GM20000 (cell line): ENCODE measurements at regions not wholly inside any gene's neighbourhood (a gene's known extent, or its start where the extent isn't known, plus 50 kb on each side); places are given as distances from the start of the nearest gene placed in this dataset.

Experiments used
- DNase-seq: peaks from one replicate; pipeline ENCODE4 v3.0.0; 2012; ENCODE audit warnings: low spot score
- CTCF ChIP-seq: IDR thresholded peaks from 2 replicates; pipeline ENCODE4 v1.5.1; 2012; ENCODE audit warnings: mild to moderate bottlenecking, control low read depth; ENCODE audit errors: extremely low read depth, missing control alignments

GRCh38 chr5:20610681-20611080 lies 622.7 kb upstream of the CDH18 start:
- TF ChIP-seq CTCF, result no peak
- DNase-seq, result no peak

DNA sequence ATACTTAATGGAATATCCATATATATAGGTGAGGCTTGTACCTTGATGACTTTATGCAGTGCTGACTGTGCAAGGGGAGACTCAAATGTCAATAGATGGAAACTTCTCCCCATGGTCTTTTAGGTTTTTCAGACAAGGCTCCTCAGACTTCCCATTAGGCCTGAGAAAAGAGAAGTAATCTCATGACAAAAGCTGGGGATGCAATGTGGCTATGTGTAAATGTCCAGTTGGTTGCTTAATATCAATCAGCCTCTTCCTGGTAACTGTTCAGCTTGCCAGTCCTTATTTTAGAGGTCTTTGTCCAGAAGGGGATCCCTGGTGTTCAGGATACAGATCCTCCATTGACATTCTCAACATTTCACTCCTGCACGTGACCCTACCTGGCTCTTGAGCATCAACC lies 621.1 kb upstream of the CDH18 start:
- no peak for DNase-seq
- no peak for TF ChIP-seq CTCF

GRCh38 chr5:20608567-20608966 lies 620.6 kb upstream of the CDH18 start:
- TF ChIP-seq CTCF, result no peak
- DNase-seq, result no peak

- TF ChIP-seq CTCF, result no peak
- DNase-seq, result no peak
Measured at GRCh38 chr5:20605732-20606525, 617.9 kb upstream of the CDH18 start.

DNA sequence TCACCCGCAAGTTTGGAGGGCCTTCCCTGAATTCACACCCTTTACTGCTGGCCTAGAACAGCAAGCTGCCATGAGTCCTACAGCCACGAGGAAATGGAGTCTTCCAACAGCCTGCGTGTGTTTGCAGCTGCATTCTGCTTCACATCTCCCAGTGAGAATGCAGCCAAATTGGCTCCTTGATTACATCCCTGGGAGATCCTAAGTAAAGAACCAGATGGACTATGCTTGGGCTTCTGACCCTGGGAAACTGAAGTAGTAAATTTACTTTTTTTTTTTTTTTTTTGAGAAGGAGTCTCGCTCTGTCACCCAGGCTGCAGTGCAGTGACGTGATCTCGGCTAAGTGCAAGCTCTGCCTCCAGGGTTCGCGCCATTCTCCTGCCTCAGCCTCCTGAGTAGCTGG lies 617.0 kb upstream of the CDH18 start:
- no peak for DNase-seq
- TF ChIP-seq CTCF, result no peak

DNA sequence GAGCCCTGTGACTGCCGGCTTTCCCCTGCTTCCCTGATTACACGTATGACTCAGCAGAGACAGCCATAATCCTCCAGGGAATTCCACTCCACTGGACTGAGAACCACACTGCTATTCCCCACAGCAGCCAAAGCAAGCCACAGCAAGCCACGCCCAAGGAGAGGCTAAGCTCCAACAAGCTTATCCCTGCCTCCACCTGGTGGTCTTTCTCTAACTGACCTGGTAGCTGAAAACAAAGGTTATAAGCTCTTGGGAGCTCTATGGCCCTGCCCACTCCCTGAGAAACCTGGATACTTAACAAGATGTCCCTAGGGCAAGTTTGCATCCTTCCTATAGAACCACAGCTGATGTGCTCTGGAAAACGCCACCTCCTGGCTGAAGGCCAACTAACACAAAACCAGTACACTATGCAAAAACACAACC lies 613.7 kb upstream of the CDH18 start:
- no peak for DNase-seq
- no peak for TF ChIP-seq CTCF

DNA sequence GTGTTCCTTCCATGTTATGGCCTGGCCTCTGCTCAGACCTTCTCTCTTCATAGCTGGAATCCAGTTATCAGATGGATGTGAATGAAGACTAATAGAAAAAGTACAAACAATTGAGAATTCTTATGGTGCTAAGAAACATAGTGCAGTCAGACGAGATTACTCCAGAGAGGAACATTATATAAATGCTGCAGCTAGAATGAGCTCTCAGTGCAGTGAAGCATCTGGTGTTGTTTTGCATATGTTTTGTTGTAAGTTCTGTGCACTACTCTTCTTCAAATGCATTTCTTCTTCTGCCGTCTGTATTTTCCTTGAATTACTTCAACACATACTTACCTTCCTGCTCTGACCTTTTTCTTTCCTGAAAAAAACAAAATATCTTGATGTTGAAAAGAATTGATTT lies 602.4 kb upstream of the CDH18 start:
- DNase-seq, result no peak
- no peak for TF ChIP-seq CTCF
